GM10266 (cell line): ENCODE measurements at regions not wholly inside any gene's neighbourhood (a gene's known extent, or its start where the extent isn't known, plus 50 kb on each side); places are given as distances from the start of the nearest gene placed in this dataset.

Experiments used
- DNase-seq: peaks from one replicate; pipeline ENCODE4 v3.0.0; 2012; ENCODE audit errors: extremely low spot score
- TF ChIP-seq, protein P1 (sequence below): IDR thresholded peaks from 2 replicates; pipeline ENCODE4 v1.5.1; 2012; ENCODE audit warnings: mild to moderate bottlenecking, low read depth; ENCODE audit not compliant: control insufficient read depth, insufficient read depth; ENCODE audit errors: missing control alignments

DNA sequence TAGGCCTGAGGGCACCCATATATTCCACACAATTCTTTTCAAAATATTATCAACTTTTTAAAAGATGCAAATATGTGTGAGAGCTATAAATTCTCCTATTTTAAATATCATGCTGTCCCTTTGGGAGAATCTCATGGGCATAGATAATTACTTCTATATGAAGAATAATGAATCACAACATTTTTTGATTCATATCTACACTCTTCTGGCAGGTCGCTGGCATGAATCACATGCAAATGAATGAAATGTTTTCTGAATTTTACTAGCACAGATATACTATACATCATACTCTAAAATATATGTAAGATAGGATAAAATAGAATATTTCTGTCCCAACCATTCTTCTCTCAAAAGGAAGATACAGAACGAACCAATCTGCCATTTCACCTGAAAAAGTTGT is 277.7 kb upstream of the KCNH8 start:
- no peak for DNase-seq
- TF ChIP-seq, protein P1, sequence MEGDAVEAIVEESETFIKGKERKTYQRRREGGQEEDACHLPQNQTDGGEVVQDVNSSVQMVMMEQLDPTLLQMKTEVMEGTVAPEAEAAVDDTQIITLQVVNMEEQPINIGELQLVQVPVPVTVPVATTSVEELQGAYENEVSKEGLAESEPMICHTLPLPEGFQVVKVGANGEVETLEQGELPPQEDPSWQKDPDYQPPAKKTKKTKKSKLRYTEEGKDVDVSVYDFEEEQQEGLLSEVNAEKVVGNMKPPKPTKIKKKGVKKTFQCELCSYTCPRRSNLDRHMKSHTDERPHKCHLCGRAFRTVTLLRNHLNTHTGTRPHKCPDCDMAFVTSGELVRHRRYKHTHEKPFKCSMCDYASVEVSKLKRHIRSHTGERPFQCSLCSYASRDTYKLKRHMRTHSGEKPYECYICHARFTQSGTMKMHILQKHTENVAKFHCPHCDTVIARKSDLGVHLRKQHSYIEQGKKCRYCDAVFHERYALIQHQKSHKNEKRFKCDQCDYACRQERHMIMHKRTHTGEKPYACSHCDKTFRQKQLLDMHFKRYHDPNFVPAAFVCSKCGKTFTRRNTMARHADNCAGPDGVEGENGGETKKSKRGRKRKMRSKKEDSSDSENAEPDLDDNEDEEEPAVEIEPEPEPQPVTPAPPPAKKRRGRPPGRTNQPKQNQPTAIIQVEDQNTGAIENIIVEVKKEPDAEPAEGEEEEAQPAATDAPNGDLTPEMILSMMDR = no peak

DNA sequence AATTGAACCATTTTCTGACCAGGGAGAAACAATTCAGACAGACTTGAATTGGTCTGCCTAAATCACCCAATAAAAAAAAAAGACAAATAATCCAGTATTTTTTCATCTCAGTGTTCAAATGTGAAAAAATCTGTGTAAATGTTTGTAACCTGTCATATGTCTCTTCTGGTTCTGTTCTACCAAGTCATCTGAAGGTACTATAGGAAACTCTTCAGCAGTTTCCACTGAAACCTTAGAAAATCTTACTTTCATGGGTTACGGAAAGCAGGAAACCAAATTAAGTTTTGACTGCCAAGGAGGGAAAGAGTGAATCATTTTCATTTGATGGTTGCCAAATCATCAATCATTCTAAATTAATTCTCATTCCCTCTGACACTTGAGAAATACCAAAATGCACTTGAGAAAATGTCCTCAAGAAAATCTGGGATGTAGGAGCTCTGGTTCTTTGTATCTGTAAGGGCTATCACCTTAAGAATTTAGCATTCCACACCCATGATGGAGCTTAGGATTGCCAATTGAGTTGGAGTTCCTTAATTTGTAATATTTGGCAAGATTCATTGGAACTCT is 278.2 kb upstream of the KCNH8 start:
- TF ChIP-seq, protein P1 = no peak
- DNase-seq = no peak

DNA sequence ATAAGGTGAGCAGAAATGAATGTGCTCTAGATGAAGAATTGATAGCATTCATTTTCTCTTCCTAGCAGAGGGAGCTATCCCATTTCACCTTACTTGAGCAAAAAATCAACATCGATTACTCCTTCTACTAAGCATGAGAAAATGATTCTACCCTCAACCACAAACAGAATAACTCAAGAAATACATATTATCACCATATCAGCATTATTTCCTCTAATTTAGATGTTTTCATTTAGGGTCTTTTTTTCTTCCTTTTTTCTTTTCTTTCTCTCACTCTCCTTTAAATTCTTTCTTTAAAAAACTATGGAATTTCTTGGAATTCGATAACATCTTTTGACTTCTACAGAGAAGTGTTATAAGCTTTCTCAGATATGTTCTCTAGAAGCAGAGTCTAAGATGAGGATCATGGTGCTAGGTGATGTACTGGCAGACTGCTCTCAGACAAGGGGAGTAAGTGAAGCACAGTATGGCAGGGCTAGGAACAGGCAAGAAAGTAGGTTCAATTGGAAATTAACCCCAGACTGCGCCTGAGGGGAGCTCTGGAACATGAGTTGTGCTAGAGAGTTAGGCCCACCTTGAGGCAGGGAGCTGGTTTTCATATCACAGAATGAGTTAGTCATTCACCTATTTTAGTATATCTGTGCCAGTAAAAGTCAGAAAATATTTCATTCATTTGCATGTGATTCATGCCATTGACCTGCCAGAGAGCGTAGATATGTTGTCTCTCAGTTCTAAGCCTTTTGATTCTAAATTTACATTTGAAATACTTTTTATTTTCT is 279.2 kb upstream of the KCNH8 start:
- TF ChIP-seq, protein P1 = no peak
- DNase-seq = no peak

DNA sequence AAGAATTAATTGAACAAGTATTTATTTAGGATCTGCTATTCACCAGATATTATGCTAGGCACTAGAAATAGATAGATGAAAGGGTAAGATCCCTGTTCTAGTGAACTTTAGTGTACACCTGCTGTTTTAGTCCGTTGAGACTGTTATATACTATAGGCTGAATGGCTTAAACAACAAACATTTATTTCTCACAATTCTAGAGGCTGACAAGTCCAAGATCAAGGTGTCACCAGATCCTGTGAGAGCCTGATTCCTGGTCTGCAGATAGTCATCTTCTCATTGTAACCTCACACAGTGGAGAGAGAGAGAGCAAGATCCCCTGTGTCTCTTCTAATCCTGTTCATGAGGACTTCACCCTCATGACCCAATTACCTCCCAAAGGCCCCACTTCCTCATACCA is 281.4 kb upstream of the KCNH8 start:
- no peak for DNase-seq

DNA sequence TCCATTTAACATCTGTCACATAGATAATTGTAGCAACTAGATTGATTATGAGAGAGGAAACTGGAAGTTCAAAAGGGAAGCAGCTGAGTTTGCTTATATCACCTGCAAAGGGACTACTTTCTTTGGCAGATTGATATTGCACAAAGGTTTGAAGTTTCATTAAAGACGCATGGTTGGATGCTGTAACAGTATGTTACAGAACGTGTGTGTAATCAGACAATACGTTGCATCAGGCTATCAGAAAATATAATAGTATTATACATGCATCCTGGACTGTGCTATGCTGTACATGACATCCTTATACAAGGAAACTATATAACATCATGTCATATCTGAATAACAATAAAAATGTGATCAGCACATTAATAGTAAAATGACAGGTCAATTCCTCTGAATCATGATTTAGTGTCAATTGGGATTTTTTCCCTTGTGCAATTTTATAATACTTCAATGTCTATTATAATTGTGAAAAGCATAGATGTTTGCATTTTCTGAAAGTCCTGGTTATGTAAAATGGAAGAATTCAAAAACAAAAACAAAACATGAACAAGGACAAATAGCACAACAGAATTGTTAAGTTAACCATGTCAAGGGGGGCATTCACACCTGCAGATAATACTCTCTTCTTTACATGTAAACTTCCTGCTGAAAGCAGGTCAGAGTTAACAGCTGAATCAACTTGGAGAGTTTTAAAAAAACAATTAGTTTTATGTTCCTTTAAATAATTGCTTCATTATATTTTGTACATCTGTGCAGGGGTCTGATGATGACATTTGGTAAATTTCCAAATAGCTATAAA is 283.2 kb upstream of the KCNH8 start:
- no peak for DNase-seq
- TF ChIP-seq, protein P1 = no peak

More for the DNA sequence above, 281.4 kb upstream of the KCNH8 start:
- TF ChIP-seq, protein P1 = no peak

DNA sequence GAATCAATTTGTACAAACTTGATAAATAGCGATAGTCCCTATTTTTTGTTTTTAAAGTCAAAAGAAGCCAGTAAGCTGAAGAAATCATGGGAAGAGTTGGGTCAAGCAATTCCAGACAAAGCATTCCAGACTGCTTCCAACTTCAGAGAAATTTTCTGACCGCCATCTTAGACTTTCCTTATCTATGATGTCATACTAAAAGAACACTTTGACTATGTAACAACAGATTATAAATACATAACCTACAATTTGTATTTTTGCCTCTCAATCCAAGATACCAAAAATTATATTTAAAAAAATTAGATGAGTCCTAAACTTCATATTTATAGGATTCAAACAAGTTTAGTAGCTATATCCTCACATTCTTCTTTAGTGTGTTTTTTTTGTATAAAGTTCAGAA is 286.2 kb upstream of the KCNH8 start:
- TF ChIP-seq, protein P1 = no peak
- DNase-seq = no peak

DNA sequence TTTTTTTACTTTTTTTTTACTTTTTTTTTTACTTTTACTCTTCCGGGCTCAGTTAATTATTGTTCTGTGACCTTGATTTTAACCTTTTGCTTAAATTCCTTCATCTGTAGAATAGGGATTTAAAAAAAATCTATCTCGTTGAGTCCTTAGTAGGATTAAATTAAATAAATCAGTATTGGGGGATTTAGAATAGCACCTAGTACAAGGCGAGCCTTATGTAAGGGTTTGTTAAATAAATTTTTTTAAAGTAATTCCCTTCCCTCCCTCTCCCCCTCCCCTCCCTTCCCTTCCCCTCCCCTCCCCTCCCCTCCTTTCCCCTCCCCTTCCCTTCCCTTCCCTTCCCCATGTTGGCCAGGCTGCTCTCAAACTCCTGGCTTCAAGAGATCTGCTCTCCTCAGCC is 287.2 kb upstream of the KCNH8 start:
- TF ChIP-seq, protein P1 = no peak
- DNase-seq = no peak
